ENCODE measurements at regions not wholly inside any gene's neighbourhood (a gene's known extent, or its start where the extent isn't known, plus 50 kb on each side); places are given as distances from the start of the nearest gene placed in this dataset.

- no peaks in the 10 kb centered on the region for H3K36me3 ChIP-seq (ENCODE audit: insufficient read depth, low read length)
- no peak overlapping the region for H3K27ac ChIP-seq (ENCODE audit: low read depth, low read length)
- H3K9me3 ChIP-seq (ENCODE audit: control insufficient read depth in 1 of 2, low read length in 2 of 2): no peaks in the 10 kb centered on the region
- no peak overlapping the region for H3K27ac Mint-ChIP-seq
- intact Hi-C loops (cut with micrococcal nuclease): no loop called here
- no peaks in the 10 kb centered on the region for H3K27me3 Mint-ChIP-seq
- H3K4me3 Mint-ChIP-seq: no peak overlapping the region
- ChIA-PET CTCF (ENCODE audit: partially characterized antibody) (interaction anchor here (2.3 kb wide), 1 partner anchor 364 kb away, joined by 12 read pairs; no protein-coding TSS in a partner anchor), POLR2A (ENCODE audit: partially characterized antibody) (no interaction called here)
- no peaks in the 10 kb centered on the region for H3K4me1 ChIP-seq (ENCODE audit: insufficient read depth, low read length)
- H3K27me3 ChIP-seq (ENCODE audit: insufficient read depth, low read length): no peaks in the 10 kb centered on the region
- DNase-seq: peak in 3 of 5 donors; percentile 2 to 13 (median 6)
- no peak overlapping the region for H3K4me3 ChIP-seq (ENCODE audit: low read length in 2 of 2)
- H3K36me3 Mint-ChIP-seq: no peaks in the 10 kb centered on the region
- H3K9me3 Mint-ChIP-seq: peaks cover 0 to 5% (median 0%) of the 10 kb centered on the region in 8 donors
- no peaks in the 10 kb centered on the region for H3K4me1 Mint-ChIP-seq
Observed at GRCh38 chr16:73196670-73197069, 148.7 kb upstream of the ZFHX3 start.

DNA sequence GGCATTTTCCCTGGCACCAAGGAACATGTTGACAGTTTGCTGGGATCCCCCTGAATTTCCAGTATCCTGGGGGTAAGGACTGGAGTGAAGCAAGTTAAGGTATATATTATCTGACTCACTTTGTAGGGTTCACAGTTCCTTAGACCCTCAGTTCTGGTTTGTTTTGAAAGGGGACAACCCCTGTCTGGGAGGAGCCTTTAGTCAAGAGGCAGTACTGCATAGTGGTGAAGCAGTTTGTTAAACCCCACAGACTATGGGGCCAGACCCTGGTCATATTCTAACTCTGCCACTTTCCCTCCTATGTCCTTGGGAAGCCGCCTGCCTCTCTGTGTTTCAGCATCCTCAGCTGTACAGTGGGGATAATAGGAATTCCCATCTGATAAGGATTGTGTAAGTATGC lies 145.5 kb upstream of the ZFHX3 start:
- Mint-ChIP-seq H3K9me3 (peaks cover 0 to 8% (median 0%) of the 10 kb centered on the region in 8 donors), H3K36me3 (no peaks in the 10 kb centered on the region), H3K4me1 (no peaks in the 10 kb centered on the region), H3K27ac (no peak overlapping the region), H3K4me3 (no peak overlapping the region), H3K27me3 (no peaks in the 10 kb centered on the region)
- H3K27ac ChIP-seq (ENCODE audit: low read depth, low read length): no peak overlapping the region
- no peaks in the 10 kb centered on the region for H3K4me1 ChIP-seq (ENCODE audit: insufficient read depth, low read length)
- H3K9me3 ChIP-seq (ENCODE audit: control insufficient read depth in 1 of 2, low read length in 2 of 2): no peaks in the 10 kb centered on the region
- ChIA-PET POLR2A (ENCODE audit: partially characterized antibody) (no interaction called here), CTCF (ENCODE audit: partially characterized antibody) (no interaction called here)
- intact Hi-C loops (cut with micrococcal nuclease): no loop called here
- no peak overlapping the region for H3K4me3 ChIP-seq (ENCODE audit: low read length in 2 of 2)
- DNase-seq: no peak
- H3K36me3 ChIP-seq (ENCODE audit: insufficient read depth, low read length): no peaks in the 10 kb centered on the region
- no peaks in the 10 kb centered on the region for H3K27me3 ChIP-seq (ENCODE audit: insufficient read depth, low read length)

DNA sequence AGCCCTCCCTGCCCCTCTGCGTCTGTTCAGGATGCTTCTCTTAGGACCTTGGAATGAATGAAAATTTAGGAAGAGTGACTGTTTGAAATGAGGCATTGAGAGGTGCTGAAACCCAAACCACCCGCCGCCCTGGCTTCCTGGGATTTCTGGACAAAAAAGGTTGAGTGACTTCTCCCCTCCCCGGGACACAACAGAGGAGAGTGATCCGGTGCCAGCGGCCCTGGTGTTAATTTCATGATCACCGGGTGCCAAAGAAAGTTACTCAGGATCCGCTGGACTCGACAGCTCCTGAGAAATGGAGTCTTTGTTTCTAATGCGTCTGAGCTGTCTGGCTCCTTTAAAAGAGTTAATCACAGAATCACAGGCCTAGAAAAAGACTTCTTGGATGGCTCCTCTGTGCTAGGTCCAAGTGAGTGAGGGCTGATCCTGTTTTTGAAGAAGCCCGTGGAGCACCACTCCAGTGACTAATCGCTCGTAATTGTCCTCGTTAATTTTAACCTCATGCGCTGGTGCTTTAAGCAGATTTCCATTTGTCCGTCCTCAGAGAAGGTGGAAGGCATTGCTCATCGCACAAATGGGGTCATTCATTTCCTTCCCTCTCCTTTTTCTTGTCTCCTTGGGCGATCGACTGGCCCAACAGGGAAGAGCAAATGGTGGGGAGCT lies 144.4 kb upstream of the ZFHX3 start:
- CTCF ChIA-PET (ENCODE audit: partially characterized antibody): interaction anchor here (1.5 kb wide), 1 partner anchor 12 kb away, joined by 3 read pairs; no protein-coding TSS in a partner anchor
- no peaks in the 10 kb centered on the region for H3K4me1 Mint-ChIP-seq
- intact Hi-C loops (cut with micrococcal nuclease): no loop called here

DNA sequence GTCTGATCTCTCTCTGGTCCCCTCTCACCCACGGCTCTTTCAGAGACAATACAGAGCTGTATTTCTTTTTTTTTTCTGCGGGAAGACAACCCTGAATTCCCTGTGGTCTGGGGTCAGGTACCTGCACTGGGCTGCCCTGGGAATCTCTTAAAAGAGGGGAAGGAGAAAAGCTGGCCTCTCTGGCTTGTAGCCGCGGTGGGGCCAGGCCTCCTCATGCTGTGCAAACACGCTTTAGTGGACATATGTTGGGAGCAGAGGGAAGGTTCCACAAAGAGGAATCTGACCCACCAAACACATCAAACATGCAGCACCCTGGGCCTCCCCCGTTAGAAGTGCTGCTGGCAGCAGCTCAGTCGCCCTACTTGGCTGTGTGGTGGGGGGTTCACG lies 143.7 kb upstream of the ZFHX3 start:
- H3K4me3 ChIP-seq (ENCODE audit: low read length in 2 of 2): no peak overlapping the region
- intact Hi-C loops (cut with micrococcal nuclease): no loop called here
- DNase-seq: no peak
- no peaks in the 10 kb centered on the region for H3K9me3 ChIP-seq (ENCODE audit: control insufficient read depth in 1 of 2, low read length in 2 of 2)
- Mint-ChIP-seq H3K4me1 (no peaks in the 10 kb centered on the region), H3K9me3 (peaks cover 0 to 8% (median 0%) of the 10 kb centered on the region in 8 donors), H3K36me3 (no peaks in the 10 kb centered on the region), H3K27me3 (no peaks in the 10 kb centered on the region), H3K4me3 (no peak overlapping the region), H3K27ac (no peak overlapping the region)
- no peak overlapping the region for H3K27ac ChIP-seq (ENCODE audit: low read depth, low read length)
- CTCF ChIA-PET (ENCODE audit: partially characterized antibody): interaction anchor here (1.5 kb wide), 1 partner anchor 12 kb away, joined by 3 read pairs; no protein-coding TSS in a partner anchor
- H3K4me1 ChIP-seq (ENCODE audit: insufficient read depth, low read length): no peaks in the 10 kb centered on the region
- POLR2A ChIA-PET (ENCODE audit: partially characterized antibody): no interaction called here
- H3K36me3 ChIP-seq (ENCODE audit: insufficient read depth, low read length): no peaks in the 10 kb centered on the region
- H3K27me3 ChIP-seq (ENCODE audit: insufficient read depth, low read length): no peaks in the 10 kb centered on the region

More for the DNA sequence above, 144.4 kb upstream of the ZFHX3 start:
- POLR2A ChIA-PET (ENCODE audit: partially characterized antibody): no interaction called here
- H3K4me3 Mint-ChIP-seq: no peak overlapping the region
- H3K36me3 Mint-ChIP-seq: no peaks in the 10 kb centered on the region
- no peaks in the 10 kb centered on the region for H3K9me3 ChIP-seq (ENCODE audit: control insufficient read depth in 1 of 2, low read length in 2 of 2)
- H3K36me3 ChIP-seq (ENCODE audit: insufficient read depth, low read length): no peaks in the 10 kb centered on the region
- no peaks in the 10 kb centered on the region for H3K4me1 ChIP-seq (ENCODE audit: insufficient read depth, low read length)
- H3K4me3 ChIP-seq (ENCODE audit: low read length in 2 of 2): no peak overlapping the region
- H3K27me3 ChIP-seq (ENCODE audit: insufficient read depth, low read length): no peaks in the 10 kb centered on the region
- no peaks in the 10 kb centered on the region for H3K27me3 Mint-ChIP-seq
- H3K27ac ChIP-seq (ENCODE audit: low read depth, low read length): no peak overlapping the region
- peaks cover 0 to 8% (median 0%) of the 10 kb centered on the region in 8 donors for H3K9me3 Mint-ChIP-seq
- no peak overlapping the region for H3K27ac Mint-ChIP-seq
- no peak for DNase-seq

GRCh38 chr16:73190688-73191659 lies 143.0 kb upstream of the ZFHX3 start:
- Histone ChIP-seq H3K4me3 (ENCODE audit: low read length in 2 of 2) (no peak overlapping the region), H3K27me3 (ENCODE audit: insufficient read depth, low read length) (no peaks in the 10 kb centered on the region), H3K36me3 (ENCODE audit: insufficient read depth, low read length) (no peaks in the 10 kb centered on the region), H3K9me3 (ENCODE audit: control insufficient read depth in 1 of 2, low read length in 2 of 2) (no peaks in the 10 kb centered on the region), H3K27ac (ENCODE audit: low read depth, low read length) (no peak overlapping the region), H3K4me1 (ENCODE audit: insufficient read depth, low read length) (no peaks in the 10 kb centered on the region)
- H3K36me3 Mint-ChIP-seq: no peaks in the 10 kb centered on the region
- peaks cover 0 to 8% (median 0%) of the 10 kb centered on the region in 8 donors for H3K9me3 Mint-ChIP-seq
- no peak overlapping the region for H3K27ac Mint-ChIP-seq
- no peak for DNase-seq
- intact Hi-C loops (cut with micrococcal nuclease): no loop called here
- ChIA-PET CTCF (ENCODE audit: partially characterized antibody) (interaction anchor here (1.5 kb wide), 1 partner anchor 13 kb away, joined by 3 read pairs; no protein-coding TSS in a partner anchor), POLR2A (ENCODE audit: partially characterized antibody) (no interaction called here)
- H3K4me1 Mint-ChIP-seq: no peaks in the 10 kb centered on the region
- H3K27me3 Mint-ChIP-seq: no peaks in the 10 kb centered on the region
- H3K4me3 Mint-ChIP-seq: no peak overlapping the region

DNA sequence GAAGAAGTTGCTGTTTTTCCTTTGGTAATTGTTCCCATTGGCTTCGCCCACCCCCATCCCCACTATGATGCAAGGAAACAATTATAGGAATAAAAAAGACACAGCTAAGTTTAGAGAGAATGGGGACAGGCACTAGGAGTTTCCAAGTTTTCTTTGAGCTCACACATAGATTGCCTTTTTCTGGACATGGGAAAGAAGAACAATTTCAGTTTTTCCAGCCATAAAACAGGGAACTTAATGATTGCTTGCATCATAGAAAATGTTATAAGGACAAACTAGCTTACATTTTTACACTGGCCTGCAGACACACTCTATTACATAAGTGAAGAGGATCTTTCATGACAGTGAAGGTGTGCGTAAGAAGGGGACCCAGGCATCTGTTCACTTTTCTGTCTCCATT lies 142.3 kb upstream of the ZFHX3 start:
- intact Hi-C loops (cut with micrococcal nuclease): no loop called here
- no peak for DNase-seq
- ChIA-PET POLR2A (ENCODE audit: partially characterized antibody) (no interaction called here), CTCF (ENCODE audit: partially characterized antibody) (interaction anchor here (0.7 kb wide), 1 partner anchor 358 kb away, joined by 3 read pairs; no protein-coding TSS in a partner anchor)
- H3K4me3 ChIP-seq (ENCODE audit: low read length in 2 of 2): no peak overlapping the region
- H3K9me3 Mint-ChIP-seq: peaks cover 0 to 8% (median 0%) of the 10 kb centered on the region in 8 donors
- H3K9me3 ChIP-seq (ENCODE audit: control insufficient read depth in 1 of 2, low read length in 2 of 2): no peaks in the 10 kb centered on the region
- H3K36me3 Mint-ChIP-seq: no peaks in the 10 kb centered on the region
- H3K36me3 ChIP-seq (ENCODE audit: insufficient read depth, low read length): no peaks in the 10 kb centered on the region
- no peaks in the 10 kb centered on the region for H3K27me3 ChIP-seq (ENCODE audit: insufficient read depth, low read length)
- H3K27ac ChIP-seq (ENCODE audit: low read depth, low read length): no peak overlapping the region
- H3K27ac Mint-ChIP-seq: no peak overlapping the region
- no peaks in the 10 kb centered on the region for H3K4me1 ChIP-seq (ENCODE audit: insufficient read depth, low read length)
- H3K4me3 Mint-ChIP-seq: no peak overlapping the region
- H3K4me1 Mint-ChIP-seq: no peaks in the 10 kb centered on the region
- H3K27me3 Mint-ChIP-seq: no peaks in the 10 kb centered on the region

- Mint-ChIP-seq H3K36me3 (no peaks in the 10 kb centered on the region), H3K4me1 (no peaks in the 10 kb centered on the region), H3K4me3 (no peak overlapping the region), H3K9me3 (peaks cover 0 to 8% (median 0%) of the 10 kb centered on the region in 8 donors), H3K27ac (no peak overlapping the region), H3K27me3 (no peaks in the 10 kb centered on the region)
- H3K27ac ChIP-seq (ENCODE audit: low read depth, low read length): no peak overlapping the region
- no peaks in the 10 kb centered on the region for H3K36me3 ChIP-seq (ENCODE audit: insufficient read depth, low read length)
- ChIA-PET CTCF (ENCODE audit: partially characterized antibody) (no interaction called here), POLR2A (ENCODE audit: partially characterized antibody) (no interaction called here)
- H3K4me1 ChIP-seq (ENCODE audit: insufficient read depth, low read length): no peaks in the 10 kb centered on the region
- H3K4me3 ChIP-seq (ENCODE audit: low read length in 2 of 2): no peak overlapping the region
- DNase-seq: no peak
- no peaks in the 10 kb centered on the region for H3K9me3 ChIP-seq (ENCODE audit: control insufficient read depth in 1 of 2, low read length in 2 of 2)
- intact Hi-C loops (cut with micrococcal nuclease): no loop called here
- no peaks in the 10 kb centered on the region for H3K27me3 ChIP-seq (ENCODE audit: insufficient read depth, low read length)
Observed at GRCh38 chr16:73189136-73189535, 141.2 kb upstream of the ZFHX3 start.
